AG08396 (cell line): ENCODE measurements at regions not wholly inside any gene's neighbourhood (a gene's known extent, or its start where the extent isn't known, plus 50 kb on each side); places are given as distances from the start of the nearest gene placed in this dataset.

Experiments
- DNase-seq: peaks from one replicate; pipeline ENCODE4 v3.0.0; 2012; ENCODE audit warnings: low spot score, mixed read lengths

- no peak for DNase-seq
These were observed 71.5 kb upstream of the CD82 start for GRCh38 chr11:44493930-44494329.

- no peak for DNase-seq
These were observed 70.7 kb upstream of the CD82 start for GRCh38 chr11:44494785-44495184.

- no peak for DNase-seq
These were observed 69.1 kb upstream of the CD82 start for GRCh38 chr11:44496391-44496790.

GRCh38 chr11:44498089-44498871, 67.2 kb upstream of the CD82 start:
- DNase-seq: no peak

- DNase-seq: no peak
These were observed 63.0 kb upstream of the CD82 start for GRCh38 chr11:44502506-44502905.

GRCh38 chr11:44505581-44506054, 59.8 kb upstream of the CD82 start:
- DNase-seq: peak; percentile 40

GRCh38 chr11:44506375-44507016, 59.0 kb upstream of the CD82 start:
- DNase-seq: no peak

- no peak for DNase-seq
These were observed 58.0 kb upstream of the CD82 start for GRCh38 chr11:44507491-44507890.

- DNase-seq: no peak
These were observed 57.5 kb upstream of the CD82 start for GRCh38 chr11:44507896-44508445.

GRCh38 chr11:44509296-44509695, 56.2 kb upstream of the CD82 start:
- no peak for DNase-seq

GRCh38 chr11:44510372-44510771, 55.1 kb upstream of the CD82 start:
- DNase-seq: no peak

- DNase-seq: no peak
These were observed 52.6 kb upstream of the CD82 start for GRCh38 chr11:44512818-44513217.

- no peak for DNase-seq
These were observed 50.4 kb upstream of the CD82 start for GRCh38 chr11:44515048-44515447.
